BLaER1 (cell line): ENCODE measurements at regions not wholly inside any gene's neighbourhood (a gene's known extent, or its start where the extent isn't known, plus 50 kb on each side); places are given as distances from the start of the nearest gene placed in this dataset.
A peak's percentile ranks its signal among the peaks of the same experiment; 100 is the strongest.

Experiments
- H3K27ac ChIP-seq: shearing (Covaris generic); formaldehyde crosslinking; 2 replicates; pipeline ENCODE4 v1.8.1; 2022
- H3K27me3 ChIP-seq: shearing (Covaris generic); formaldehyde crosslinking; 2 replicates; pipeline ENCODE4 v1.8.1; 2022
- H3K36me3 ChIP-seq: shearing (Covaris generic); formaldehyde crosslinking; 2 replicates; pipeline ENCODE4 v1.8.1; 2022
- H3K4me1 ChIP-seq: shearing (Covaris generic); formaldehyde crosslinking; 2 replicates; pipeline ENCODE4 v1.8.1; 2022
- H3K4me2 ChIP-seq: shearing (Covaris generic); formaldehyde crosslinking; 2 replicates; pipeline ENCODE4 v1.8.1; 2022
- H3K4me3 ChIP-seq: shearing (Covaris generic); formaldehyde crosslinking; 2 replicates; pipeline ENCODE4 v1.8.1; 2022
- H3K9ac ChIP-seq: shearing (Covaris generic); formaldehyde crosslinking; 2 replicates; pipeline ENCODE4 v1.8.1; 2022
- H3K9me3 ChIP-seq: shearing (Covaris generic); formaldehyde crosslinking; 2 replicates; pipeline ENCODE4 v1.8.1; 2022
- H4K20me1 ChIP-seq: shearing (Covaris generic); formaldehyde crosslinking; 2 replicates; pipeline ENCODE4 v1.8.1; 2022
- Cebpa-rat ChIP-seq: shearing (Covaris generic); IDR thresholded peaks from 2 replicates; pipeline ENCODE4 v1.8.1; 2022

- Histone ChIP-seq H3K4me1 (no peaks in the 10 kb centered on the region), H3K27me3 (no peaks in the 10 kb centered on the region), H3K27ac (no peak overlapping the region), H4K20me1 (no peaks in the 10 kb centered on the region), H3K4me2 (no peak overlapping the region), H3K9ac (no peak overlapping the region), H3K4me3 (no peak overlapping the region), H3K36me3 (no peaks in the 10 kb centered on the region), H3K9me3 (no peaks in the 10 kb centered on the region)
- TF ChIP-seq Cebpa-rat: no peak
Measured at GRCh38 chr1:104476126-104476525, 726.4 kb downstream of the AMY1C start.

- Histone ChIP-seq H3K4me3 (no peak overlapping the region), H3K9me3 (no peaks in the 10 kb centered on the region), H3K36me3 (no peaks in the 10 kb centered on the region), H3K4me2 (no peak overlapping the region), H4K20me1 (no peaks in the 10 kb centered on the region), H3K4me1 (no peaks in the 10 kb centered on the region), H3K27ac (no peak overlapping the region), H3K27me3 (no peaks in the 10 kb centered on the region), H3K9ac (no peak overlapping the region)
- no peak for TF ChIP-seq Cebpa-rat
Measured at GRCh38 chr1:104488296-104489015, 738.8 kb downstream of the AMY1C start.

GRCh38 chr1:104526158-104526795, 776.6 kb downstream of the AMY1C start:
- Histone ChIP-seq H3K36me3 (no peaks in the 10 kb centered on the region), H3K9me3 (no peaks in the 10 kb centered on the region), H4K20me1 (no peaks in the 10 kb centered on the region), H3K27ac (no peak overlapping the region), H3K4me2 (no peak overlapping the region), H3K4me3 (no peak overlapping the region), H3K9ac (no peak overlapping the region), H3K4me1 (no peaks in the 10 kb centered on the region), H3K27me3 (no peaks in the 10 kb centered on the region)
- no peak for TF ChIP-seq Cebpa-rat

- no peak overlapping the region for H3K4me3 ChIP-seq
- no peak overlapping the region for H3K27ac ChIP-seq
- no peaks in the 10 kb centered on the region for H3K9me3 ChIP-seq
- H3K27me3 ChIP-seq: no peaks in the 10 kb centered on the region
- H3K36me3 ChIP-seq: no peaks in the 10 kb centered on the region
- TF ChIP-seq Cebpa-rat: no peak
- no peaks in the 10 kb centered on the region for H3K4me1 ChIP-seq
- no peak overlapping the region for H3K4me2 ChIP-seq
- H3K9ac ChIP-seq: no peak overlapping the region
- H4K20me1 ChIP-seq: no peaks in the 10 kb centered on the region
Measured at GRCh38 chr1:104531990-104532389, 782.3 kb downstream of the AMY1C start.

GRCh38 chr1:104574620-104575019, 824.9 kb downstream of the AMY1C start:
- no peaks in the 10 kb centered on the region for H4K20me1 ChIP-seq
- no peaks in the 10 kb centered on the region for H3K27me3 ChIP-seq
- H3K9ac ChIP-seq: no peak overlapping the region
- H3K4me3 ChIP-seq: no peak overlapping the region
- no peak overlapping the region for H3K27ac ChIP-seq
- H3K9me3 ChIP-seq: no peaks in the 10 kb centered on the region
- H3K4me2 ChIP-seq: no peak overlapping the region
- H3K36me3 ChIP-seq: no peaks in the 10 kb centered on the region
- no peaks in the 10 kb centered on the region for H3K4me1 ChIP-seq
- TF ChIP-seq Cebpa-rat: no peak

GRCh38 chr1:104592926-104593325, 843.2 kb downstream of the AMY1C start:
- no peaks in the 10 kb centered on the region for H3K9me3 ChIP-seq
- H3K4me1 ChIP-seq: peaks cover 22% of the 10 kb centered on the region
- no peaks in the 10 kb centered on the region for H3K36me3 ChIP-seq
- H3K4me3 ChIP-seq: no peak overlapping the region
- H3K4me2 ChIP-seq: peak overlapping the region; percentile 64
- no peak for TF ChIP-seq Cebpa-rat
- no peaks in the 10 kb centered on the region for H3K27me3 ChIP-seq
- H4K20me1 ChIP-seq: no peaks in the 10 kb centered on the region
- H3K9ac ChIP-seq: no peak overlapping the region
- 0 out of 2 replicates have a peak overlapping the region, but pooled peaks have one; percentile 22 for H3K27ac ChIP-seq

GRCh38 chr1:104593413-104594187, 843.9 kb downstream of the AMY1C start:
- no peaks in the 10 kb centered on the region for H3K9me3 ChIP-seq
- TF ChIP-seq Cebpa-rat: no peak
- 0 out of 2 replicates have a peak overlapping the region, but pooled peaks have one; percentile 22 for H3K27ac ChIP-seq
- H3K27me3 ChIP-seq: no peaks in the 10 kb centered on the region
- H3K4me3 ChIP-seq: no peak overlapping the region
- no peaks in the 10 kb centered on the region for H4K20me1 ChIP-seq
- peaks cover 22% of the 10 kb centered on the region for H3K4me1 ChIP-seq
- H3K4me2 ChIP-seq: peak overlapping the region; percentile 64
- H3K9ac ChIP-seq: no peak overlapping the region
- no peaks in the 10 kb centered on the region for H3K36me3 ChIP-seq

GRCh38 chr1:104617474-104617873, 867.8 kb downstream of the AMY1C start:
- no peak overlapping the region for H3K27ac ChIP-seq
- H3K4me3 ChIP-seq: no peak overlapping the region
- H3K36me3 ChIP-seq: no peaks in the 10 kb centered on the region
- TF ChIP-seq Cebpa-rat: no peak
- H3K27me3 ChIP-seq: no peaks in the 10 kb centered on the region
- no peak overlapping the region for H3K9ac ChIP-seq
- peaks cover 23% of the 10 kb centered on the region for H3K9me3 ChIP-seq
- no peaks in the 10 kb centered on the region for H3K4me1 ChIP-seq
- no peaks in the 10 kb centered on the region for H4K20me1 ChIP-seq
- no peak overlapping the region for H3K4me2 ChIP-seq

GRCh38 chr1:104621221-104621620, 871.5 kb downstream of the AMY1C start:
- no peak for TF ChIP-seq Cebpa-rat
- Histone ChIP-seq H3K4me1 (no peaks in the 10 kb centered on the region), H3K27ac (no peak overlapping the region)

GRCh38 chr1:104624538-104624937, 874.8 kb downstream of the AMY1C start:
- H3K4me3 ChIP-seq: no peak overlapping the region
- no peak overlapping the region for H3K4me2 ChIP-seq
- H3K9ac ChIP-seq: no peak overlapping the region
- TF ChIP-seq Cebpa-rat: no peak
- no peaks in the 10 kb centered on the region for H4K20me1 ChIP-seq
- no peaks in the 10 kb centered on the region for H3K36me3 ChIP-seq
- H3K27me3 ChIP-seq: no peaks in the 10 kb centered on the region
- no peaks in the 10 kb centered on the region for H3K9me3 ChIP-seq
- no peaks in the 10 kb centered on the region for H3K4me1 ChIP-seq
- no peak overlapping the region for H3K27ac ChIP-seq

More at GRCh38 chr1:104621221-104621620, 871.5 kb downstream of the AMY1C start:
- peaks cover 19% of the 10 kb centered on the region for H3K9me3 ChIP-seq
- H3K27me3 ChIP-seq: no peaks in the 10 kb centered on the region
- no peaks in the 10 kb centered on the region for H4K20me1 ChIP-seq
- no peak overlapping the region for H3K4me2 ChIP-seq
- no peak overlapping the region for H3K9ac ChIP-seq
- H3K36me3 ChIP-seq: no peaks in the 10 kb centered on the region
- no peak overlapping the region for H3K4me3 ChIP-seq
